WTC11 (cell line): ENCODE measurements at regions not wholly inside any gene's neighbourhood (a gene's known extent, or its start where the extent isn't known, plus 50 kb on each side); places are given as distances from the start of the nearest gene placed in this dataset.

Experiments used
- ATAC-seq: fragments of 200-7000 bp; cut with Tn5 transposase; 2 replicates; pipeline ENCODE4 v1.10.0; 2021; ENCODE audit warnings: mild to moderate bottlenecking, moderate library complexity
- CTCF ChIA-PET: fragments of 300-600 bp; sonication (Branson Sonifier 250); formaldehyde crosslinking; loops from one replicate; lab custom pipeline; 2021; ENCODE audit warnings: antibody characterized with exemption; lab: Charles Lee
- POLR2A ChIA-PET: fragments of 350-600 bp; sonication (Branson Sonifier 250); formaldehyde crosslinking; loops from one replicate; lab custom pipeline; 2021; ENCODE audit warnings: antibody characterized with exemption; lab: Charles Lee
- DNase-seq: peaks from one replicate; pipeline ENCODE4 v3.0.0; 2021; ENCODE audit warnings: low spot score
- H3K27ac Mint-ChIP-seq: 2 replicates; pipeline ENCODE4 v1.8.0; 2021; ENCODE audit warnings: mixed read lengths
- H3K27me3 Mint-ChIP-seq: 2 replicates; pipeline ENCODE4 v1.8.0; 2021; ENCODE audit warnings: low read depth, mild to moderate bottlenecking, moderate library complexity, mixed read lengths
- H3K36me3 Mint-ChIP-seq: 2 replicates; pipeline ENCODE4 v1.8.0; 2021; ENCODE audit warnings: mixed read lengths
- H3K4me1 Mint-ChIP-seq: 2 replicates; pipeline ENCODE4 v1.8.0; 2022; ENCODE audit warnings: mixed read lengths
- H3K4me3 Mint-ChIP-seq: 2 replicates; pipeline ENCODE4 v1.8.0; 2021; ENCODE audit warnings: mild to moderate bottlenecking, moderate library complexity, mixed read lengths
- H3K9me3 Mint-ChIP-seq: 2 replicates; pipeline ENCODE4 v1.8.0; 2021; ENCODE audit warnings: mixed read lengths
- CREB1 ChIP-seq: sonication (generic); formaldehyde crosslinking; IDR thresholded peaks from 2 replicates; pipeline ENCODE4 v1.8.0; 2023; ENCODE audit warnings: mild to moderate bottlenecking, missing genetic modification reagents
- EMX1 ChIP-seq: fragments of 250-450 bp; sonication (Bioruptor Pico); IDR thresholded peaks from 2 replicates; pipeline ENCODE4 v1.8.0; 2021; ENCODE audit warnings: mild to moderate bottlenecking
- ESRRA ChIP-seq: sonication (generic); formaldehyde crosslinking; IDR thresholded peaks from 2 replicates; pipeline ENCODE4 v1.8.1; 2022; ENCODE audit warnings: mild to moderate bottlenecking, missing genetic modification reagents, borderline replicate concordance
- ETV6 ChIP-seq: sonication (generic); formaldehyde crosslinking; IDR thresholded peaks from 2 replicates; pipeline ENCODE4 v1.8.1; 2022; ENCODE audit warnings: mild to moderate bottlenecking, missing genetic modification reagents
- MXD4 ChIP-seq: fragments of 250-450 bp; sonication (Bioruptor Pico); IDR thresholded peaks from 2 replicates; pipeline ENCODE4 v1.8.0; 2021; ENCODE audit warnings: mild to moderate bottlenecking, moderate library complexity, borderline replicate concordance
- NFATC4 ChIP-seq: fragments of 250-450 bp; sonication (Bioruptor Pico); IDR thresholded peaks from 2 replicates; pipeline ENCODE4 v1.9.0; 2021; ENCODE audit warnings: mild to moderate bottlenecking
- NR1H2 ChIP-seq: sonication (generic); formaldehyde crosslinking; IDR thresholded peaks from 2 replicates; pipeline ENCODE4 v1.9.0; 2021; ENCODE audit warnings: mild to moderate bottlenecking, moderate library complexity, missing genetic modification reagents
- SMAD4 ChIP-seq: sonication (generic); formaldehyde crosslinking; IDR thresholded peaks from 2 replicates; pipeline ENCODE4 v1.8.0; 2022; ENCODE audit warnings: mild to moderate bottlenecking, missing genetic modification reagents
- SP1 ChIP-seq: sonication (generic); formaldehyde crosslinking; conservative IDR thresholded peaks from 2 replicates; pipeline ENCODE4 v1.8.1; 2022; ENCODE audit warnings: missing genetic modification reagents
- ZNF317 ChIP-seq: sonication (generic); formaldehyde crosslinking; IDR thresholded peaks from 2 replicates; pipeline ENCODE4 v1.8.1; 2023; ENCODE audit warnings: low read depth, mild to moderate bottlenecking, moderate library complexity, missing genetic modification reagents, borderline replicate concordance
- ZNF423 ChIP-seq: fragments of 250-450 bp; sonication (Bioruptor Pico); IDR thresholded peaks from 2 replicates; pipeline ENCODE4 v2.1.2; 2022; ENCODE audit warnings: mild to moderate bottlenecking, moderate library complexity
- TF ChIP-seq, protein P1 (sequence below): sonication (generic); formaldehyde crosslinking; IDR thresholded peaks from 2 replicates; pipeline ENCODE4 v1.8.1; 2022; ENCODE audit warnings: mild to moderate bottlenecking, missing genetic modification reagents, moderate library complexity, borderline replicate concordance
- TF ChIP-seq, protein P2 (sequence below): sonication (generic); formaldehyde crosslinking; IDR thresholded peaks from 2 replicates; pipeline ENCODE4 v1.8.1; 2023; ENCODE audit warnings: mild to moderate bottlenecking, missing genetic modification reagents, borderline replicate concordance
- TF ChIP-seq, protein P3 (sequence below): sonication (generic); formaldehyde crosslinking; IDR thresholded peaks from 2 replicates; pipeline ENCODE4 v1.8.0; 2023; ENCODE audit warnings: missing genetic modification reagents
- TF ChIP-seq, protein P4 (sequence below): fragments of 250-450 bp; sonication (Bioruptor Pico); conservative IDR thresholded peaks from 2 replicates; pipeline ENCODE4 v1.9.0; 2021; ENCODE audit warnings: mild to moderate bottlenecking
- TF ChIP-seq, protein P5 (sequence below): fragments of 250-450 bp; sonication (Bioruptor Pico); IDR thresholded peaks from 2 replicates; pipeline ENCODE4 v2.1.2; 2022; ENCODE audit warnings: mild to moderate bottlenecking, moderate library complexity
- TF ChIP-seq, protein P6 (sequence below): fragments of 200-600 bp; IDR thresholded peaks from 2 replicates; pipeline ENCODE4 v1.8.0; 2022; ENCODE audit warnings: antibody characterized with exemption

DNA sequence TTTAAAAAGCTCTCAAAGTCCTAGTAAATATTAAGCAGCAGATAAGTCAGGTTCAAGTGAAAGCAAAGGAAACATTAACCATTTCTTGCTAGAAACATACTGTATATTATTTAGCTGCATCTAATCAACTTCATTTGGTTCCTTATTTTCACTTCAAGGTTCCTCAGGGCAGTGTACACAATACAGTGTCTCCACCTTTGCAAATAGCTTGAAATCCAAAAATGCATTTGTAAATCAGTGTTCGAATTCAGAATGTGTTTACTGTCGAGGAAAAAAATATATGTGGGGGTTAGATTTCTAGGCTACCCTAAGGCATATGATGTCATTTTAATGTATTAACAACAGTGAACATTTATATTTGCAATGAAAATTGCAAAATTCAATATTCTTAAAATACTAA lies 436.0 kb downstream of the CETN3 start (continued):
- TF ChIP-seq, protein P1, sequence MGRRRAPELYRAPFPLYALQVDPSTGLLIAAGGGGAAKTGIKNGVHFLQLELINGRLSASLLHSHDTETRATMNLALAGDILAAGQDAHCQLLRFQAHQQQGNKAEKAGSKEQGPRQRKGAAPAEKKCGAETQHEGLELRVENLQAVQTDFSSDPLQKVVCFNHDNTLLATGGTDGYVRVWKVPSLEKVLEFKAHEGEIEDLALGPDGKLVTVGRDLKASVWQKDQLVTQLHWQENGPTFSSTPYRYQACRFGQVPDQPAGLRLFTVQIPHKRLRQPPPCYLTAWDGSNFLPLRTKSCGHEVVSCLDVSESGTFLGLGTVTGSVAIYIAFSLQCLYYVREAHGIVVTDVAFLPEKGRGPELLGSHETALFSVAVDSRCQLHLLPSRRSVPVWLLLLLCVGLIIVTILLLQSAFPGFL (CRISPR knock-in tag) = no peak
- TF ChIP-seq ZNF423 (CRISPR knock-in tag) (no peak), EMX1 (CRISPR knock-in tag) (no peak), ESRRA (CRISPR knock-in tag) (no peak)
- TF ChIP-seq, protein P2, sequence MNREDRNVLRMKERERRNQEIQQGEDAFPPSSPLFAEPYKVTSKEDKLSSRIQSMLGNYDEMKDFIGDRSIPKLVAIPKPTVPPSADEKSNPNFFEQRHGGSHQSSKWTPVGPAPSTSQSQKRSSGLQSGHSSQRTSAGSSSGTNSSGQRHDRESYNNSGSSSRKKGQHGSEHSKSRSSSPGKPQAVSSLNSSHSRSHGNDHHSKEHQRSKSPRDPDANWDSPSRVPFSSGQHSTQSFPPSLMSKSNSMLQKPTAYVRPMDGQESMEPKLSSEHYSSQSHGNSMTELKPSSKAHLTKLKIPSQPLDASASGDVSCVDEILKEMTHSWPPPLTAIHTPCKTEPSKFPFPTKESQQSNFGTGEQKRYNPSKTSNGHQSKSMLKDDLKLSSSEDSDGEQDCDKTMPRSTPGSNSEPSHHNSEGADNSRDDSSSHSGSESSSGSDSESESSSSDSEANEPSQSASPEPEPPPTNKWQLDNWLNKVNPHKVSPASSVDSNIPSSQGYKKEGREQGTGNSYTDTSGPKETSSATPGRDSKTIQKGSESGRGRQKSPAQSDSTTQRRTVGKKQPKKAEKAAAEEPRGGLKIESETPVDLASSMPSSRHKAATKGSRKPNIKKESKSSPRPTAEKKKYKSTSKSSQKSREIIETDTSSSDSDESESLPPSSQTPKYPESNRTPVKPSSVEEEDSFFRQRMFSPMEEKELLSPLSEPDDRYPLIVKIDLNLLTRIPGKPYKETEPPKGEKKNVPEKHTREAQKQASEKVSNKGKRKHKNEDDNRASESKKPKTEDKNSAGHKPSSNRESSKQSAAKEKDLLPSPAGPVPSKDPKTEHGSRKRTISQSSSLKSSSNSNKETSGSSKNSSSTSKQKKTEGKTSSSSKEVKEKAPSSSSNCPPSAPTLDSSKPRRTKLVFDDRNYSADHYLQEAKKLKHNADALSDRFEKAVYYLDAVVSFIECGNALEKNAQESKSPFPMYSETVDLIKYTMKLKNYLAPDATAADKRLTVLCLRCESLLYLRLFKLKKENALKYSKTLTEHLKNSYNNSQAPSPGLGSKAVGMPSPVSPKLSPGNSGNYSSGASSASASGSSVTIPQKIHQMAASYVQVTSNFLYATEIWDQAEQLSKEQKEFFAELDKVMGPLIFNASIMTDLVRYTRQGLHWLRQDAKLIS (CRISPR knock-in tag) = no peak
- TF ChIP-seq, protein P3, sequence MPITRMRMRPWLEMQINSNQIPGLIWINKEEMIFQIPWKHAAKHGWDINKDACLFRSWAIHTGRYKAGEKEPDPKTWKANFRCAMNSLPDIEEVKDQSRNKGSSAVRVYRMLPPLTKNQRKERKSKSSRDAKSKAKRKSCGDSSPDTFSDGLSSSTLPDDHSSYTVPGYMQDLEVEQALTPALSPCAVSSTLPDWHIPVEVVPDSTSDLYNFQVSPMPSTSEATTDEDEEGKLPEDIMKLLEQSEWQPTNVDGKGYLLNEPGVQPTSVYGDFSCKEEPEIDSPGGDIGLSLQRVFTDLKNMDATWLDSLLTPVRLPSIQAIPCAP (CRISPR knock-in tag) = no peak

DNA sequence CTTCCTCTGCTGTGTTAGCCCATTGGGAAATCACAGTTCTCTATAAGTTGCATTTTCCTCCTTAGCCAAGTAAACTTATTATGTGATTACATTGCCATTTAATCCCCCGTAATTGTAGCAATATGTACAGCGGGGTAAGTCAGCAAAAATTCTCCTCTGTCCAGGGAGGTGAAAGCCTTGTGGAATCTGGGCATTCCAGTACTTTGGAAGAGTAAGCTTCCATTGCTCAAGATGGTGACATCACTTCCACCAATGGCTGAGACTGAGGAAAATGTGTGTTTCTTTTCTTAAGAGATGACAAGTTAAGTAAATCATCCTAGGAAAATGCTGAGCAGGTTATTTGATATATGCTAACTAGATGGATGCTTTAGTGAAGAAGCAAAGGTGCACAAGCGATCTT lies 436.7 kb downstream of the CETN3 start:
- DNase-seq (no peak), ATAC-seq (no peak)
- Mint-ChIP-seq H3K27ac (no peak overlapping the region), H3K27me3 (no peaks in the 10 kb centered on the region), H3K4me1 (peaks cover 2% of the 10 kb centered on the region; the same call in 1 of the 2 replicates), H3K9me3 (no peaks in the 10 kb centered on the region), H3K36me3 (no peaks in the 10 kb centered on the region), H3K4me3 (no peak overlapping the region)
- TF ChIP-seq ETV6 = no peak
- no peak for TF ChIP-seq SP1
- no peak for TF ChIP-seq NFATC4
- TF ChIP-seq, protein P4, sequence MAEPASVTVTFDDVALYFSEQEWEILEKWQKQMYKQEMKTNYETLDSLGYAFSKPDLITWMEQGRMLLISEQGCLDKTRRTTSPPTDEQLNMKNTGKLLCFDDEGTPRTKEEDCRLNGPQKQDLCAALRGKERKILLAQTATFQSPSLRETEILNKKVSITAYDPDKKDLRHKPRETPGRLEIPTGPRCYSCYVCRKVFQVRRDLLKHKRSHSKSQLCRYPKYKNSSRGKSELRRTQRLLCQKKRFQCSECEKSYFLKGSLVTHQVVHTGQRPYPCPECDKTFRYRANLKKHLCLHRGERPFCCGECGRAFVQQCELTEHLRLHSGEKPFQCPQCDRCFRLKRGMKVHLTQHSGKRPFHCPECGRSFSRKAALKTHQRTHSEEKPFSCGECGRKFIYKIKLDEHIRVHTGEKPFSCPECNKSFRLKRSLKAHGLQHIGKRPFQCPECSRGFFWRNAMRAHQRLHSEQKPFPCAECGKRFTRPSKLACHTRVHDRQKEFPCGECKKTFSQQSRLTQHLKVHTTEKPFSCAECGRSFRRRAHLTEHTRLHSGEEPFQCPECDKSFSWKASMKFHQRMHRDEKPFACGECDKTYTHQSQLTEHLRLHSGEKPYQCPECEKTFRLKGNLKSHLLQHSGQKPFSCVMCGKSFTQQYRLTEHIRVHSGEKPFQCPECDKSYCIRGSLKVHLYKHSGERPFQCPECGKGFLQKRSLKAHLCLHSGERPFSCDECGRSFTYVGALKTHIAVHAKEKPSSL = no peak
- TF ChIP-seq, protein P5, sequence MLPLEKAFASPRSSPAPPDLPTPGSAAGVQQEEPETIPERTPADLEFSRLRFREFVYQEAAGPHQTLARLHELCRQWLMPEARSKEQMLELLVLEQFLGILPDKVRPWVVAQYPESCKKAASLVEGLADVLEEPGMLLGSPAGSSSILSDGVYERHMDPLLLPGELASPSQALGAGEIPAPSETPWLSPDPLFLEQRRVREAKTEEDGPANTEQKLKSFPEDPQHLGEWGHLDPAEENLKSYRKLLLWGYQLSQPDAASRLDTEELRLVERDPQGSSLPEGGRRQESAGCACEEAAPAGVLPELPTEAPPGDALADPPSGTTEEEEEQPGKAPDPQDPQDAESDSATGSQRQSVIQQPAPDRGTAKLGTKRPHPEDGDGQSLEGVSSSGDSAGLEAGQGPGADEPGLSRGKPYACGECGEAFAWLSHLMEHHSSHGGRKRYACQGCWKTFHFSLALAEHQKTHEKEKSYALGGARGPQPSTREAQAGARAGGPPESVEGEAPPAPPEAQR = no peak
- no peak for TF ChIP-seq NR1H2
- no peak for TF ChIP-seq MXD4 (CRISPR knock-in tag)
- no peak for TF ChIP-seq CREB1
- TF ChIP-seq, protein P6, sequence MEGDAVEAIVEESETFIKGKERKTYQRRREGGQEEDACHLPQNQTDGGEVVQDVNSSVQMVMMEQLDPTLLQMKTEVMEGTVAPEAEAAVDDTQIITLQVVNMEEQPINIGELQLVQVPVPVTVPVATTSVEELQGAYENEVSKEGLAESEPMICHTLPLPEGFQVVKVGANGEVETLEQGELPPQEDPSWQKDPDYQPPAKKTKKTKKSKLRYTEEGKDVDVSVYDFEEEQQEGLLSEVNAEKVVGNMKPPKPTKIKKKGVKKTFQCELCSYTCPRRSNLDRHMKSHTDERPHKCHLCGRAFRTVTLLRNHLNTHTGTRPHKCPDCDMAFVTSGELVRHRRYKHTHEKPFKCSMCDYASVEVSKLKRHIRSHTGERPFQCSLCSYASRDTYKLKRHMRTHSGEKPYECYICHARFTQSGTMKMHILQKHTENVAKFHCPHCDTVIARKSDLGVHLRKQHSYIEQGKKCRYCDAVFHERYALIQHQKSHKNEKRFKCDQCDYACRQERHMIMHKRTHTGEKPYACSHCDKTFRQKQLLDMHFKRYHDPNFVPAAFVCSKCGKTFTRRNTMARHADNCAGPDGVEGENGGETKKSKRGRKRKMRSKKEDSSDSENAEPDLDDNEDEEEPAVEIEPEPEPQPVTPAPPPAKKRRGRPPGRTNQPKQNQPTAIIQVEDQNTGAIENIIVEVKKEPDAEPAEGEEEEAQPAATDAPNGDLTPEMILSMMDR = no peak
- TF ChIP-seq ZNF317 (CRISPR knock-in tag) = no peak
- TF ChIP-seq SMAD4 (CRISPR knock-in tag) = no peak
- ChIA-PET POLR2A (no interaction called here), CTCF (no interaction called here)
